Testis (tissue), 2 donors: ENCODE measurements at regions not wholly inside any gene's neighbourhood (a gene's known extent, or its start where the extent isn't known, plus 50 kb on each side); places are given as distances from the start of the nearest gene placed in this dataset.

Experiments used
- DNase-seq: peaks from one replicate; pipeline ENCODE4 v3.0.0-alpha.2; 2019
- H3K27ac ChIP-seq, 2 donors: fragments of 200-600 bp; sonication (generic); one replicate each; pipeline ENCODE4 v1.5.1; 2019
- H3K27me3 ChIP-seq: fragments of 200-600 bp; sonication (generic); one replicate; pipeline ENCODE4 v1.5.1; 2019
- H3K36me3 ChIP-seq: fragments of 200-600 bp; sonication (generic); one replicate; pipeline ENCODE4 v1.5.1; 2017; ENCODE audit warnings: low read depth; ENCODE audit errors: missing control alignments
- H3K4me1 ChIP-seq: fragments of 200-600 bp; sonication (generic); one replicate; pipeline ENCODE4 v1.5.1; 2019
- H3K4me3 ChIP-seq, 2 donors: fragments of 200-600 bp; sonication (generic); one replicate each; pipeline ENCODE4 v1.5.1; 2017 to 2019
- H3K9me3 ChIP-seq: fragments of 200-600 bp; sonication (generic); one replicate; pipeline ENCODE4 v1.5.1; 2017
- POLR2A ChIP-seq: fragments of 450-650 bp; IDR thresholded peaks from one replicate; pipeline ENCODE4 v1.6.1; 2017; ENCODE audit warnings: antibody characterized with exemption, mild to moderate bottlenecking, moderate library complexity
- WGBS, 2 donors: methylation state at CpG; one replicate each; pipeline ENCODE4 v1.1.5; 2018; 5-methylcytosine and 5-hydroxymethylcytosine counted together
- intact Hi-C: fragments of 100-400 bp; cut with DNase I; formaldehyde crosslinking; loops from one replicate; pipeline ENCODE4 v1.15.1; 2023; ENCODE audit warnings: low total_unique reads
- TF ChIP-seq, protein P1 (sequence below), 3 experiments: fragments of 450-650 bp in 2 of 3; fragments of 200-600 bp in 1 of 3; sonication (generic) in 1 of 3; IDR thresholded peaks; one replicate each; pipeline ENCODE4 v1.5.1; 2016 to 2019; ENCODE audit warnings: antibody characterized with exemption in 3 of 3, mild to moderate bottlenecking in 2 of 3, moderate library complexity in 1 of 3

- TF ChIP-seq, protein P1, sequence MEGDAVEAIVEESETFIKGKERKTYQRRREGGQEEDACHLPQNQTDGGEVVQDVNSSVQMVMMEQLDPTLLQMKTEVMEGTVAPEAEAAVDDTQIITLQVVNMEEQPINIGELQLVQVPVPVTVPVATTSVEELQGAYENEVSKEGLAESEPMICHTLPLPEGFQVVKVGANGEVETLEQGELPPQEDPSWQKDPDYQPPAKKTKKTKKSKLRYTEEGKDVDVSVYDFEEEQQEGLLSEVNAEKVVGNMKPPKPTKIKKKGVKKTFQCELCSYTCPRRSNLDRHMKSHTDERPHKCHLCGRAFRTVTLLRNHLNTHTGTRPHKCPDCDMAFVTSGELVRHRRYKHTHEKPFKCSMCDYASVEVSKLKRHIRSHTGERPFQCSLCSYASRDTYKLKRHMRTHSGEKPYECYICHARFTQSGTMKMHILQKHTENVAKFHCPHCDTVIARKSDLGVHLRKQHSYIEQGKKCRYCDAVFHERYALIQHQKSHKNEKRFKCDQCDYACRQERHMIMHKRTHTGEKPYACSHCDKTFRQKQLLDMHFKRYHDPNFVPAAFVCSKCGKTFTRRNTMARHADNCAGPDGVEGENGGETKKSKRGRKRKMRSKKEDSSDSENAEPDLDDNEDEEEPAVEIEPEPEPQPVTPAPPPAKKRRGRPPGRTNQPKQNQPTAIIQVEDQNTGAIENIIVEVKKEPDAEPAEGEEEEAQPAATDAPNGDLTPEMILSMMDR (IDR thresholded peaks at IDR 0.05): no peak
- TF ChIP-seq POLR2A: no peak
- WGBS, 2 donors: 67 to 84% methylated on average over 6 of the region's 6 CpGs
Observed at GRCh38 chr18:66990909-66991308, 387.0 kb upstream of the CDH19 start.

GRCh38 chr18:66979009-66979408, 375.1 kb upstream of the CDH19 start:
- Histone ChIP-seq H3K27ac (no peak overlapping the region), H3K9me3 (no peaks in the 10 kb centered on the region), H3K36me3 (no peaks in the 10 kb centered on the region), H3K4me3 (no peak overlapping the region), H3K4me1 (no peaks in the 10 kb centered on the region), H3K27me3 (no peaks in the 10 kb centered on the region)
- TF ChIP-seq, protein P1 (IDR thresholded peaks at IDR 0.05): no peak
- TF ChIP-seq POLR2A: no peak
- intact Hi-C loops: no loop called here
- DNase-seq: no peak

More at GRCh38 chr18:66990909-66991308, 387.0 kb upstream of the CDH19 start:
- no peak overlapping the region for H3K4me3 ChIP-seq
- no peaks in the 10 kb centered on the region for H3K27me3 ChIP-seq
- no peak overlapping the region for H3K27ac ChIP-seq
- no peaks in the 10 kb centered on the region for H3K9me3 ChIP-seq
- DNase-seq: no peak
- no peaks in the 10 kb centered on the region for H3K36me3 ChIP-seq
- H3K4me1 ChIP-seq: no peaks in the 10 kb centered on the region
- intact Hi-C loops: no loop called here

DNA sequence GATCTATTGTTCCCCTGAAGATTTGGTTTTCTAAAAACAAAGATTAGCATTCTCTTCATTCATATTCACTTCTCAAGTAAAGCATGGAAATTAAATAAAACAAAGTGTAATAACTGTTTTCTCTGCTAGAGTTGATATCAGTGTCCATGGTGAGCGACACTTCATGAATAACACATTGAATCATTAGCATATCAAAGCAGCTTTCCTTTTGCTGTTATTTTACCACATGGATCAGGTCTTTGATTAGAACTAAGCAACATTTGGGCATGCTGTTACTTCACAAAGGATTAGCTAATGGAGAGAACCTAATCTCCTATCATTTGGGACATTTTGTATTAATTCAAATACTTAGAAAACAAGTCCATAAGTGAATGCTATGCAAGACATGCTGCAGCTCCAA, 368.8 kb upstream of the CDH19 start:
- no peaks in the 10 kb centered on the region for H3K9me3 ChIP-seq
- no peak overlapping the region for H3K27ac ChIP-seq
- no peak for DNase-seq
- TF ChIP-seq POLR2A: no peak
- TF ChIP-seq, protein P1 (IDR thresholded peaks at IDR 0.05): no peak
- 86% methylated on average over 1 of the region's 1 CpG for WGBS, 2 donors
- intact Hi-C loops: no loop called here
- no peaks in the 10 kb centered on the region for H3K4me1 ChIP-seq
- H3K4me3 ChIP-seq: no peak overlapping the region
- H3K27me3 ChIP-seq: no peaks in the 10 kb centered on the region
- no peaks in the 10 kb centered on the region for H3K36me3 ChIP-seq

GRCh38 chr18:66971960-66972359, 368.1 kb upstream of the CDH19 start:
- H3K36me3 ChIP-seq: no peaks in the 10 kb centered on the region
- H3K9me3 ChIP-seq: no peaks in the 10 kb centered on the region
- no peak overlapping the region for H3K4me3 ChIP-seq
- H3K4me1 ChIP-seq: no peaks in the 10 kb centered on the region
- no peak for TF ChIP-seq POLR2A
- TF ChIP-seq, protein P1 (IDR thresholded peaks at IDR 0.05): no peak
- DNase-seq: no peak
- WGBS, 2 donors: 68 to 79% methylated on average over 3 of the region's 3 CpGs
- intact Hi-C loops: no loop called here
- H3K27ac ChIP-seq: no peak overlapping the region
- no peaks in the 10 kb centered on the region for H3K27me3 ChIP-seq

DNA sequence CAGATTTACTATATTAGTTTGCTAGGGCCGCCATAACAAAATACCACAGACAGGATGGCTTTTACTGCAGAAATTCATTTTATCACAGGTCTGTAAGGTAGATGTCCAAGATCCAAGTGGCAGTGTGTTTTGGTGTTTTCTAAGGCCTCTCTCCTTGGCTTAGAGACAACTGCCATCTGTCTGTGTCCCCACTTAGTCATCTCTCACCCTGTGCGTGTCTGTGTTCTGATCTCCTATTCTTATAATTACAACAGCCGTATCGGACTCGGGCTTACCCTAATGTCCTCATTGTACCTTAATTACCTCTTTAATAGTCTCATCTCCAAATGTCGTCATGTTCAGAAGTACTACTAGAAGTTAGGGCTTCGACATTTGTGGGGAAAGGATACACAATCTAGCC, 362.3 kb upstream of the CDH19 start:
- WGBS, 2 donors: 89 to 92% methylated on average over 7 of the region's 7 CpGs
- Histone ChIP-seq H3K27ac (no peak overlapping the region), H3K27me3 (no peaks in the 10 kb centered on the region), H3K36me3 (no peaks in the 10 kb centered on the region), H3K9me3 (no peaks in the 10 kb centered on the region), H3K4me1 (no peaks in the 10 kb centered on the region), H3K4me3 (no peak overlapping the region)
- intact Hi-C loops: no loop called here
- DNase-seq: no peak
- TF ChIP-seq, protein P1 (IDR thresholded peaks at IDR 0.05): no peak
- TF ChIP-seq POLR2A: no peak
